Medulla oblongata (tissue), 1 donor: ENCODE measurements at regions not wholly inside any gene's neighbourhood (a gene's known extent, or its start where the extent isn't known, plus 50 kb on each side); places are given as distances from the start of the nearest gene placed in this dataset.
"Not testable (repeated sequence)": the region's sequence is repeated elsewhere in the genome, so short reads cannot be mapped to it uniquely, and the experiment has no call there.

ENCODE experiments used
- DNase-seq: peaks from one replicate; pipeline ENCODE4 v3.0.0-alpha.2; 2015; ENCODE audit errors: extremely low spot score

- DNase-seq, result no peak
Observed at GRCh38 chr4:160082432-160083207, 979.7 kb downstream of the RAPGEF2 start.

GRCh38 chr4:160091631-160092030 is 988.8 kb downstream of the RAPGEF2 start:
- DNase-seq, result no peak

GRCh38 chr4:160100316-160100715 is 997.4 kb downstream of the RAPGEF2 start:
- no peak for DNase-seq

GRCh38 chr4:160110891-160111290 is 1008.0 kb downstream of the RAPGEF2 start:
- no peak for DNase-seq

- no peak for DNase-seq
Observed at GRCh38 chr4:160117686-160118085, 1014.8 kb downstream of the RAPGEF2 start.

GRCh38 chr4:160125576-160126287 is 1022.9 kb downstream of the RAPGEF2 start:
- DNase-seq, result not testable (repeated sequence)

GRCh38 chr4:160127211-160127610 is 1024.3 kb downstream of the RAPGEF2 start:
- no peak for DNase-seq

- DNase-seq, result no peak
Observed at GRCh38 chr4:160129439-160129838, 1026.6 kb downstream of the RAPGEF2 start.

GRCh38 chr4:160136021-160136420 is 1033.1 kb downstream of the RAPGEF2 start:
- DNase-seq, result no peak

GRCh38 chr4:160141206-160141605 is 1038.3 kb downstream of the RAPGEF2 start:
- DNase-seq, result no peak

- no peak for DNase-seq
Observed at GRCh38 chr4:160142579-160142978, 1039.7 kb downstream of the RAPGEF2 start.

GRCh38 chr4:160143574-160143973 is 1040.7 kb downstream of the RAPGEF2 start:
- no peak for DNase-seq

- no peak for DNase-seq
Observed at GRCh38 chr4:160159457-160159856, 1056.6 kb downstream of the RAPGEF2 start.

- no peak for DNase-seq
Observed at GRCh38 chr4:160161026-160161425, 1058.1 kb downstream of the RAPGEF2 start.

- DNase-seq, result no peak
Observed at GRCh38 chr4:160175064-160175643, 1072.3 kb downstream of the RAPGEF2 start.

GRCh38 chr4:160180211-160180610 is 1077.3 kb downstream of the RAPGEF2 start:
- no peak for DNase-seq

- DNase-seq, result no peak
Observed at GRCh38 chr4:160182727-160183126, 1079.8 kb downstream of the RAPGEF2 start.

- DNase-seq, result no peak
Observed at GRCh38 chr4:160184884-160185283, 1082.0 kb downstream of the RAPGEF2 start.

- no peak for DNase-seq
Observed at GRCh38 chr4:160193787-160194186, 1090.9 kb downstream of the RAPGEF2 start.

GRCh38 chr4:160194716-160195115 is 1091.8 kb downstream of the RAPGEF2 start:
- no peak for DNase-seq

- no peak for DNase-seq
Observed at GRCh38 chr4:160202802-160203201, 1099.9 kb downstream of the RAPGEF2 start.

- no peak for DNase-seq
Observed at GRCh38 chr4:160212078-160212477, 1109.2 kb downstream of the RAPGEF2 start.

- DNase-seq, result no peak
Observed at GRCh38 chr4:160213366-160213765, 1110.5 kb downstream of the RAPGEF2 start.
